NCI-H526 (cell line): ENCODE measurements at regions not wholly inside any gene's neighbourhood (a gene's known extent, or its start where the extent isn't known, plus 50 kb on each side); places are given as distances from the start of the nearest gene placed in this dataset.

Experiments used
- DNase-seq, 2 experiments: peaks; one replicate each; lab custom pipeline; 2025; lab: John Stamatoyannopoulos, UW

DNA sequence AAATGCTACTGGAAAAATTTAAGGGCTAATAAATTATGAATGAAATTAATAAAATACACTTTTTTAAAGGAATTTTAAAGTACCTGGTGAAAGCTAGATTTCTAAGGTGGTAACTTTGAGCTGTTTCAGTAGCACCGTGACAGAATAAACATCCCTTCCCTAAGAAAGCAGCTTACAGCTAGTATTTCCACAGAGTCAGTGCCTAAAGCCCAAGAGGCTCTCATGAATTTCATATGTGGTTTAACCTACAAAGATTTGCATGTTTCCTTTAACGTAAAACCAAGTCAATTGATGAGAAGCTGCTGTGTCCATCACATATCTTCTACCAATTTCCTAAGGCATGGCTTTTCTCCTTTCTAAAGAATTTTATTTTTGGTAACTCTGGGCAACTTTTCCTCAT, 56.8 kb downstream of the IFNG start:
- peak; percentile 67 to 78 for DNase-seq

DNA sequence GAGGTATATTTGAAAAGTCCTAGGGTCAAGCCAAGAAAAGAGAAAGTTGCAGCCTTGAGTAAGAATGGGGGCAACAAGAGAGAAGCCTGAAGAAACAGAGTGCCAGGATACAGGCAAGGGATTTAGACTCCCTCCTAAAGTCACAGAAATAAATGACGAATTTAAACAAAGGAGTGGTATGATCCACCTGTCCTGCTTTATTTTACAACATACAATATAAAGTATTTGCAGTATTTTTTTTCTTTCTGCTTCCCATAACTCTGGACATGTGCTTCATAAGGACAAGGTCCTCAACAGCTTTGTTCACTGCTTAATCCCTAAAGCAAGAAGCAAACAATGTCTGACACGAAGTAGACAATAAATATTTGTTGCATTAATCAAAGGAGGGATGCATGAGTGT, 57.4 kb downstream of the IFNG start:
- DNase-seq = no peak

DNA sequence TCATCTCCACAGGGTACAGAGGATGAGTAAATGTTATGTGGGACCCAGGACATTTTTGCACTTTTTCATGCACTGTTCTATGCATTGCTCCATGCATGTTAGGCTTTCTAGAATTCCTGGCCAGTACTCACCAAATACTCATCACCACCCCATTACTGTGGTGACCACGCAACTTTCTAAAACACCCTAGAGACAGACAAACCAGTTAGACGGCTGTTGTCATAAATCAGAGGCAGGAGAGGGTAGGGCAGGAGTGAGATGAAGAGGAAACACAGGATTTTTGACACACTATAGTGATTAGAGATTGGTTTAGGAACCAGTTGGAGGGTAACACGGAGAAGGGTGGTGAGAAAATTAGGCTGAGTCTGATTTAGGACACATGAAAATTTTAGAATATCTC, 59.3 kb downstream of the IFNG start:
- no peak for DNase-seq

DNA sequence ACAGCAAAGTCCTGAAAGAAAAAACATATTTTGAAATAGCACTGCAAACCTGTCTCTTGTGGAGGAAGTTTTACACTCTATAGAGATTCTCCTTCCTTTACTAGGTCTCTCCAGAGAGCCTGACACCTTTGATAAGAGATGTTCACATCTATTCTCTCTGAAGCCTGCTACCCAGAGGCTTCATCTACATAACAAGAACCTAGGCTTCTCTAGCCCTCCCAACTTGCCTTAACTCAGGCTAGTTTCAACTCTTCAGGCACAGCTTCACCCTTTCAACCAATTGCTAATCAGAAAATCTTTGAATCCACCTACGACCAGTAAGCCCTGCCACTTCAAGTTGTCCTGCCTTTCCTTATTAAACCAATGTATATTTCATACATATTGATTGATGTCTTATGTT, 60.6 kb downstream of the IFNG start:
- DNase-seq = no peak

DNA sequence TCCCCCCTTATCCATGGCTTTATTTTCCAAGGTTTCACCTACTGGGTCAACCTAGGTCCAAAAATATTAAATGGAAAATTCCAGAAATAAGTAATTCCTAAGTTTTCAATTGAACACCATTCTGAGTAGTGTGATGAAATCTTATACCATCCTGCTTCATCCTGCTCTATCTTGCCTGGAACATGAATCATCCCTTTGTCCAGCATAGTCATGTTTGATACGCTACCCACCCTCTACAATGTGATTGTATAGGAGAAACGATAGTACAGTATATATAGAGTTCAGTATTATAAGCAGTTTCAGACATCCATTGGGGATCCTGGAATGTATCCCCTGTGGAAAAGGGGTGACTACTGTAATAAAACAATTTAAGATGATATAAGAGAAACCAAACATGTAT, 62.2 kb downstream of the IFNG start:
- no peak for DNase-seq

DNA sequence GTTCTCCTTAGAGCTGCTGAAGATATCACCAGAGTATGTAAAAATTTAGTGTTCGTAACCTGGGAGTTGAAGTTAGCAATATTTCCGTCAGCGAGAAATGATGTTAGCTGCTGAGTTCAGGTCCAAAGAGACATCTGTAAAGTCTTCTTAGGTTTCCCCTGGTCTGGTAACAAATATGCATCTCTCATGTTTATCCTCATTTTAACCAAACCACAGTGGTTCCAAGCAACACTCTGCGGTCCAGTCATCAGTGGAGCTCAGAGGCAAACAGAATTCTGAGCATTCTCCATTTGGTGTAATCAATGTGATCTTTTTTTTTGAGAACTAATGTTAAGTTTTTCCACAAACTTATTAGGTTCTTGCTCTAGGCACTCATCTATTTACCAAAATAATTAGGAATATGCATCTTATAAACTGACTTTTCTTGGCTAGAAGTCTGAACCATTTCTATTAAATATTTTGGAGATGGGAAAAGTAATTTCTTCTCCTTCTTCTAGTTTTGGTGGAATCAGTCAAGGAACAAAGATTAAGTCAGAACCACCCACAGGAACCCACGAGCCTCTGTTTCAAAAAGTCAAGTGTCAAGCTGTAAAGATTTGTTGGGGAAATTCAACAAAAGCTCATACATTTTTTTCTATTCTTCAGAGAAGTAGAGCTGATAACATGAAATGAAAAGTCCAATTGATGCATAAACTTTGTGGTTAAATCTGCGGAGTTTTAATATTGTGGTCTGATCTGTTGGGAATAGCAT, 64.7 kb downstream of the IFNG start:
- no peak for DNase-seq

DNA sequence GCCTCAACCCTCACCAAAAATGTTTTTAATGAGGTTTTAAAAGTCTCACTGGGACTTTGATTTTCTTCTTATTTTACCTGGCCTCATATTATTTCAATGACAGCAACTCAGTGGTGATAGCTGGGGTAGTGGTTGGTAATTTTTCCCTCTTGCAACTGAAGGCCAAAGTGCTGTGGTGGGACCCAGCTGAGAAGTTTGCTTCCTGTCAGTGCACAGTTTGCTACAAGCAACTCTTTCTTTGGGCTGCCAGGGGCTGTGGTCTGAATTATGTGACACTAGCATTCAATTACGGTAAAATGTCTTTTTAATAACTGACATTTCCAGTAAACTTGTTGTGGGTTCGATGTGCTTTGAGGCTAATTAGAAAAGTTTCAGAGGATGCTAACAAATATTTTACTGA, 65.3 kb downstream of the IFNG start:
- DNase-seq = no peak

DNA sequence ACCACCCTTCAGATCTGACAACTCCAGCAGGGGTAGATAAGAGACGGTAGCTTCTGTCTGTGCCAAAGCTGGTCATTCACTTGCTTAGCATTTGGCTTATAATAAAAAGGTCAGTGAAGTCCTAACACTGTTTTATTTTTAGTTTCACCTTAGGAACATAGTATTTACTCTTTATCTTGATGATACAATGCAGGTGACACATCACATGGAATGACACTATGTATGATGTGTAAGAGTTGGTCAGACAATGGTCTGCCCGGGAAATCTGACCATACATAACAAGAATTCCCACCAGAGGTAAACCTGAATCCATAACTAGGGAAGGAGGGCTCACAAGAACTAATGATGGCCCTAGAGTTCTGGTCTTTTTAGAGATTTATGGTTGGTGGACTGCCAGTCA, 66.6 kb downstream of the IFNG start:
- DNase-seq = no peak

DNA sequence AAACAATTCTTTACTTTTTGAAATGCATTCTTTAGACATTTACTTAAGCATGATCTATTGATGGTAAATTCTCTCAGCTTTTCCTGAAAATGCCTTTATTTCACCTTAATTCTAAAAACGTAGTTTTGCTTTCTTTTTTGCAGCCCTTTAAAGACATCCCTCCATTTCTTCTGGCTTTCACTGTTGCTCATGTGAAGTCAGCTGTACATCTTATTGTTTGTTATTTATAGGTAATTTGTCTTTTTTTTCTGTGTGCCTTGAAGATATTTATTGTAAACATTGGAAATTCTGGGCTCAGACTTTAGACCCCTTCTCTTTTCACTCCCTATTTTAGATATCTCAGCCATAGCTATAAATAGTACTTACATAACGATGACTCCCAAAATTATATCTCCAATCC, 70.4 kb downstream of the IFNG start:
- no peak for DNase-seq

DNA sequence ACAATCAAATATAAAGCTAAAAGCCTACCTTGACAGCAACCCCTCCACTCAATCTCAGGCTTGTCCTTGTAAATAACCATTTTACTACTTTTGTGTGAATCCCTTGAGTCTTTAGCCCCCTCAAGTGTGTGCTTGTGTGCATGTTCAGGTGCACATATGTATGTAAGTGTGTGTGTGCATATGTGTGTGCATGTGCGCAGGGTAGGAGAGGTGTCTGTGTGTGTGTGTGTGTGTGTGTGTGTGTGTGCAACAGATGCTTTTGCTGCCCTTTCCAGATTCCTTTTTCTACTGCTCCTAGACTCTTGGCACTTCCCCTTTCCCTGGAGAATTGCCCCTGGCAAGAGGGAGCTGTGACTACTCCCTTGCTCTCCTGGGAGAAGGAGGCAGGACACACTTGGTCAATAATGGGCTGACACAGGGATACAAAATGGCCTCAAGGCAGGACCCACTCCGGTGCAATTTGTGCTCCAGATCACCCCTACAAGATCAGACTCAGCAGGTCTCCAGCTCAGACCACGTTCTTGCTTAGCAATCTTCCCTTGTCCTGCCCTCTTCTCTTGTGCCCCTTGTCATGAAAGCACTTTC, 73.4 kb downstream of the IFNG start:
- DNase-seq = no peak

DNA sequence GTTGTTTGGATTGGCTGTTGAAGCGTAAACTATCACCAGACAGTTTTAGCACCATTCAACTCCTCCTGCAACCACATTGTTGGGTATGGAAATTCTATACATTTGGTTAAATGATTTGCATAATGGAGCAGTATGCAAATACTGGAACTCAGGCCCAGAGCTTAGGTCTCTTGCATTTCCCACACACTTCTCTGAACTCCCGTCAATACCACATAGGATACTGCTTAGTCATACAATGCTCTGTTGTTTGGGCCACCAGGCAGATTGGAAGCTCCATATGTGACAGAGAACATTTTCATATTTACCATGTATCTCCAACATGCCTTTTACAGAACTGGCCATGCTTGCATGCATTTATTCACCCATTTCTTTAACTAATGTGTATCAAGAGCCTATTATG, 78.0 kb downstream of the IFNG start:
- DNase-seq = peak; percentile 98 to 99

DNA sequence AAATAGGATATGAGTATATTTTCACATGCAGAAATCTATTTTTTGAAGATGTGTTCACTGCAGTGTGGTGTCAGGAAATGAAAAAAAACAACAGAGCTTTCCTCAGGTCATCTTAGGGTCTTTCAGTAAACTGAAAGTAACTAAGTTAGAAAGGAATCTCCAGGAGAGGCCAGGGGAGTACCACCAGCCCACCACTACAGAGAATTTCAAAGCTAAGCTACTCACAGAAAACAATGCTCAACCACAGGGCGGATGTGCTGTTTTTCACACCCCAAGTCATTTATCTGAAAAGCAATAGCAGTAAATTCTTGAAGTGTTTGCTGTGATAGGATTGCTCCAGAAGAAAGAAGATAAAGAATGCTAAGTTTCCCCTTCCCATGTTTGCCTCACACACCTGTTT, 79.0 kb downstream of the IFNG start:
- no peak for DNase-seq

DNA sequence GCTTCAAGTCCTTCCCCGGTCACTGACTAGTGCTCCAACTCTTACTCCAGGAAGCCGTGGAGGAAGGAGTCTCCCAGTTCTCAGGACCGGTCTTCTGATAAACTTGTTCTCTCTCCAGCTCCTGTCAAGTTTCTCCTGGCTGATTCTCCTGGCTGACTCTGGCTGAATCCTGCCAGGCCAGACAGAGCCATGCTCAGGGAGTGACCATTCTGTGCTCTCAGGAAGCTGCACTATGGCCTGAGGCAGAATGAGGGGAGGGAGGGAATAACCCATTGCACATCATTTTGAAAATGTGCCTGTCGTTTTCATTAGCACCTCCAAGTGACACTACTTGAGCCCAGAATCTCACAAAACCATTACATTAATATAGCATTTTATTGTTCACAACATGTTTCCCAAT, 80.8 kb downstream of the IFNG start:
- peak in 1 of 2 experiments; percentile 36 for DNase-seq

DNA sequence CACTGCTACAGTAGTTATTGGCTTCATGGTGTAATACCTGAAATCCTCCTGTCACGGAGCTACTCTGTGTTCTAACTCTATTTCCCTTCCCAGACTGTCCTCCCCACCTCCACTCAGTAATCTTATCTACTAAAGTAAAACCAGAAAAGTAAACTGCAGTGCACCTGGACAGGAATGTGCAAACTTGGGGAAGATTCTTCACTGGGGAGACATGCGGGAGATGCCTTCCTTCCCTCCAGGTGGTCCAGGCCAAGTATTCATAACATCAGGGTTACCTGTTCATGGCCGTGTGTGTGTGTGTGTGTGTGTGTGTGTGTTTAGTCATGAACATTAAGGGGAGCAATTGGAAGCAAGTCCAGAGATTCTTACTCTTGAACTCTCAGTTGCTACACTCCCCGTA, 84.1 kb downstream of the IFNG start:
- no peak for DNase-seq

DNA sequence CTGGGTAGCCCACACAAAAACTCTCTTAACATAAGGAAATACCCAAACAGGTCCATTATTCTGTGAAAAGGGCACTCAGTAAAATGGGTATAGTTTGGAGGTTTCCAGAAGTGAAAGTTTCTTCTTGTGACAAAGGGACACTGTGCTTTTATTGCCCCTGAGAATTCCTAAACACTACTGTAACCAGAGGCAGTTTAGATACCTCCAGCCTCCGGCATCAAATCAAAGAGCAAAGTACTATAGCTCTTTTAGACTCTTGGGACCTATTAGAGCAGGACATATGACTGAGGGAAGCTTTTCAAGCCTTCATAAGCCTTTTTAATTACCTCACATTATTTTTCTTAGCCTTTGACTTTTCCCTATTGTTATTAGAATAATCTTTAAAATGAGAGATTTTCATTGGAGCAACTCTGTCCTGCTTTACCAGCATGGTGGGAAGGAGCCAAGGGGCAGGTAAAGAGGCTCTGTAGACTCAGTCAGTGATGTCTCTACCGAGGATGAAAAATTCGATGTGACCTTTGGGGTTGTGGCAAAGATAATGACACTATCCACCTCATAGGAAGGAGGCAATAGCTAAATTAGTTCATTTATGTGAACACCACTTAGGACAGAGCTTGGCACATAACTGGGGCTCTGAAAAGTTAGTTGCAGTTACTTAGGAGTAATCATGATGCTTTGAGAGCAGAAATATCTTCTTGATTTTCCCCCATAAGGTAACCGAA, 85.1 kb downstream of the IFNG start:
- no peak for DNase-seq

DNA sequence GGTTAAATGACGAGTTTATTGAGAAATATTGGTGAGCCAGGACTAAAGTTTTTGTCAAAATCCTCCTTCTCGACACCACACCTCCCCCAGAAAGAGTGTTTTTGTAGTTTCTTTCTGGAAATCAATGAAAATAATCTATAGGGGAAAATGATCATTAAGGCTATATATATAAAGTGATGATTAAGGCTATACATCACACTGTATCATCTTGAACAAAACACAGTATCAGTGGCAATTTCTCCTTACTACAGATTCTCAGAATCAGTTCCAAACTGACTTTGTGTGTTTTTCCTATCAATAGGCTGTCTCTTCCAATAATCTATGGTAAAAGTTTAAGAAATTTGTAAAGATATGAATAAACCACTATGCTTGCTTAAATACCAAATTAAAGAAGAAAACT, 81.7 kb downstream of the IFNG-AS1 start:
- DNase-seq = no peak
